GM12878 (cell line): ENCODE measurements at regions not wholly inside any gene's neighbourhood (a gene's known extent, or its start where the extent isn't known, plus 50 kb on each side); places are given as distances from the start of the nearest gene placed in this dataset.

Experiments used
- ATAC-seq: fragments of 200-7000 bp; cut with Tn5 transposase; 3 replicates; pipeline ENCODE4 v1.9.1; 2020; ENCODE audit warnings: mild to moderate bottlenecking, moderate library complexity
- BruUV-seq: library from RNA; stranded (reverse); fragments of 400-500 nt; replicated peaks from 2 replicates; lab custom pipeline; 2021; lab: Mats Ljungman, UMichigan
- CTCF ChIA-PET: fragments of 300-600 bp; sonication (Branson Sonifier 250); formaldehyde crosslinking; extraction: SDS; loops from one replicate; lab custom pipeline; 2021; ENCODE audit warnings: inconsistent platforms; lab: Yijun Ruan, JAX
- POLR2A ChIA-PET: fragments of 350-600 bp; formaldehyde crosslinking; extraction: SDS; loops from one replicate; lab custom pipeline; 2021; ENCODE audit warnings: inconsistent platforms; lab: Charles Lee
- RAD21 ChIA-PET: fragments of 300-600 bp; sonication (Branson Sonifier 250); formaldehyde crosslinking; loops from one replicate; lab custom pipeline; 2023; ENCODE audit warnings: antibody characterized with exemption; ENCODE audit not compliant: unreplicated experiment; lab: Charles Lee
- SMC1A ChIA-PET: fragments of 300-600 bp; sonication (Branson Sonifier 250); formaldehyde crosslinking; loops from one replicate; lab custom pipeline; 2023; ENCODE audit not compliant: unreplicated experiment, uncharacterized antibody; lab: Charles Lee
- DNase-seq: peaks from one replicate; pipeline ENCODE4 v3.0.0-alpha.2; 2011; ENCODE audit warnings: low read depth, low spot score
- FAIRE-seq: peaks from 3 replicates; lab custom pipeline; 2011; peaks lifted over from hg19 to GRCh38; lab: Jason Lieb, UNC
- H2AFZ ChIP-seq: 2 replicates; pipeline ENCODE4 v1.6.0; 2011; ENCODE audit warnings: low read depth, low read length, control low read depth; ENCODE audit not compliant: control insufficient read depth
- H3K27ac ChIP-seq: 2 replicates; pipeline ENCODE4 v1.5.1; 2011; ENCODE audit warnings: control low read depth; ENCODE audit not compliant: control insufficient read depth, insufficient read depth
- H3K27me3 ChIP-seq, 2 experiments: replicated peaks in 1 of 2; 2 replicates each; pipeline versions ENCODE4 v1.6.0 to v1.6.1; 2011; ENCODE audit warnings: low read length in 1 of 2; ENCODE audit not compliant: control insufficient read depth in 2 of 2, insufficient read depth in 2 of 2
- H3K36me3 ChIP-seq, 2 experiments: 2 replicates each; pipeline ENCODE4 v1.5.1; 2011; ENCODE audit warnings: low read length in 1 of 2; ENCODE audit not compliant: control insufficient read depth in 2 of 2, insufficient read depth in 2 of 2
- H3K4me1 ChIP-seq: 2 replicates; pipeline ENCODE4 v1.6.1; 2011; ENCODE audit warnings: mild to moderate bottlenecking, low read length, moderate library complexity, mixed read lengths; ENCODE audit not compliant: control insufficient read depth, insufficient read depth
- H3K4me2 ChIP-seq: 2 replicates; pipeline ENCODE4 v1.6.0; 2011; ENCODE audit warnings: control low read depth; ENCODE audit not compliant: control insufficient read depth, insufficient read depth
- H3K4me3 ChIP-seq: fragments of 200-600 bp; sonication (generic); 2 replicates; pipeline ENCODE4 v1.5.1; 2016
- H3K79me2 ChIP-seq: 2 replicates; pipeline ENCODE4 v1.6.0; 2011; ENCODE audit warnings: low read length; ENCODE audit not compliant: control insufficient read depth, insufficient read depth
- H3K9ac ChIP-seq: 2 replicates; pipeline ENCODE4 v1.8.0; 2011; ENCODE audit warnings: low read length, control low read depth, mixed read lengths; ENCODE audit not compliant: control insufficient read depth, insufficient read depth
- H3K9me3 ChIP-seq: replicated peaks from 3 replicates; pipeline ENCODE4 v1.5.1; 2011; ENCODE audit warnings: mild to moderate bottlenecking, low read length; ENCODE audit not compliant: control insufficient read depth, insufficient read depth
- H4K20me1 ChIP-seq: 2 replicates; pipeline ENCODE4 v1.6.0; 2011; ENCODE audit not compliant: control insufficient read depth, insufficient read depth
- ELK1 ChIP-seq: IDR thresholded peaks from 2 replicates; pipeline ENCODE4 v1.6.1; 2012; ENCODE audit warnings: low read depth, low read length, improper control_type of control experiment
- HDAC2 ChIP-seq: fragments of 200-600 bp; sonication (generic); IDR thresholded peaks from 2 replicates; pipeline ENCODE4 v1.6.1; 2017
- LARP7 ChIP-seq: fragments of 450-650 bp; IDR thresholded peaks from 2 replicates; pipeline ENCODE4 v1.6.1; 2017; ENCODE audit warnings: mild to moderate bottlenecking
- MTA2 ChIP-seq: fragments of 450-650 bp; IDR thresholded peaks from 2 replicates; pipeline ENCODE4 v1.6.1; 2016; ENCODE audit warnings: low read depth, mild to moderate bottlenecking, moderate library complexity
- MXI1 ChIP-seq: fragments of 150-350 bp; IDR thresholded peaks from 2 replicates; pipeline ENCODE4 v1.6.1; 2011; ENCODE audit warnings: low read depth, mild to moderate bottlenecking, inconsistent platforms, low read length, improper control_type of control experiment
- POLR2A ChIP-seq: IDR thresholded peaks from 2 replicates; pipeline ENCODE4 v1.6.1; 2011; ENCODE audit warnings: low read depth, mild to moderate bottlenecking, low read length
- RAD21 ChIP-seq: IDR thresholded peaks from 2 replicates; pipeline ENCODE4 v1.6.1; 2011; ENCODE audit warnings: mild to moderate bottlenecking, low read depth, low read length, moderate library complexity; ENCODE audit not compliant: insufficient read depth
- ZBTB11 ChIP-seq: fragments of 450-650 bp; formaldehyde crosslinking; IDR thresholded peaks from 2 replicates; pipeline ENCODE4 v1.5.0; 2022; ENCODE audit warnings: mild to moderate bottlenecking, missing genetic modification characterization
- ZSCAN29 ChIP-seq: fragments of 450-650 bp; IDR thresholded peaks from 2 replicates; pipeline ENCODE4 v1.6.1; 2017; ENCODE audit warnings: mild to moderate bottlenecking, moderate library complexity
- WGBS: methylation state at CpG from one replicate; pipeline ENCODE4 v1.1.6; 2016; ENCODE audit warnings: low lambda C conversion rate; ENCODE audit not compliant: insufficient replicate concordance, insufficient coverage; ENCODE audit errors: missing lambda C conversion rate; 5-methylcytosine and 5-hydroxymethylcytosine counted together
- in situ Hi-C: fragments of 300-500 bp; cut with MboI; formaldehyde crosslinking; loops from 9 replicates; pipeline ENCODE4 v1.14.3; 2018; ENCODE audit warnings: mixed read lengths
- intact Hi-C: fragments of 100-400 bp; cut with micrococcal nuclease; formaldehyde crosslinking; loops from one replicate; pipeline ENCODE4 v1.14.2; 2022; ENCODE audit not compliant: unreplicated experiment

- TF ChIP-seq ZBTB11 (CRISPR knock-in tag) = no peak
- TF ChIP-seq HDAC2 = no peak
- no peak for TF ChIP-seq ELK1
- TF ChIP-seq LARP7 = no peak
- no peak for TF ChIP-seq MXI1
- no peak for TF ChIP-seq RAD21
- TF ChIP-seq, all 136 proteins: peak for 0
These were observed 321.5 kb upstream of the TANK start (continued) for GRCh38 chr2:160838691-160839090.

- 15% methylated on average over 4 of the region's 4 CpGs for WGBS
- Histone ChIP-seq H3K4me2 (no peak overlapping the region), H4K20me1 (no peaks in the 10 kb centered on the region), H3K27me3 (0 out of 4 replicates have a peak, but pooled peaks cover 0 to 3% of the 10 kb centered on the region in 2 experiments), H3K4me3 (no peak overlapping the region), H3K27ac (no peak overlapping the region), H2AFZ (no peak overlapping the region), H3K79me2 (no peaks in the 10 kb centered on the region), H3K4me1 (no peaks in the 10 kb centered on the region), H3K9me3 (no peaks in the 10 kb centered on the region), H3K36me3 (no peaks in the 10 kb centered on the region), H3K9ac (no peak overlapping the region)
- intact Hi-C loops (no loop called here), in situ Hi-C loops (no loop called here)
- no TSS peak for BruUV-seq
- TF ChIP-seq ZSCAN29 (no peak), MTA2 (no peak), POLR2A (no peak)
- ATAC-seq (no peak), FAIRE-seq (no peak), DNase-seq (no peak)
- POLR2A ChIA-PET = no interaction called here
- RAD21 ChIA-PET = no interaction called here
- CTCF ChIA-PET = no interaction called here
- SMC1A ChIA-PET = no interaction called here
These were observed 317.9 kb upstream of the TANK start for GRCh38 chr2:160842286-160842685.
